Adrenal gland (tissue), 9 donors: ENCODE measurements at regions not wholly inside any gene's neighbourhood (a gene's known extent, or its start where the extent isn't known, plus 50 kb on each side); places are given as distances from the start of the nearest gene placed in this dataset.

ENCODE experiments used
- DNase-seq, 7 donors: peaks; one replicate each; pipeline ENCODE4 v3.0.0-alpha.2; 2019 to 2020
- H3K27ac ChIP-seq, 5 donors: fragments of 200-600 bp; sonication (generic) in 4 of 5; 1 replicate in 3 of 5; 2 replicates in 2 of 5; pipeline versions ENCODE4 v1.5.1 to v1.8.0; 2016 to 2020; ENCODE audit warnings: mild to moderate bottlenecking in 1 of 5
- H3K27me3 ChIP-seq: fragments of 200-600 bp; 2 replicates; pipeline ENCODE4 v1.8.0; 2021
- H3K36me3 ChIP-seq, 2 donors: fragments of 200-600 bp; replicated peaks in 1 of 2; 1 replicate in 1 of 2; 2 replicates in 1 of 2; pipeline versions ENCODE4 v1.5.1 to v1.8.0; 2018 to 2022
- H3K4me1 ChIP-seq, 2 donors: fragments of 200-600 bp; replicated peaks in 1 of 2; 1 replicate in 1 of 2; 2 replicates in 1 of 2; pipeline versions ENCODE4 v1.5.1 to v1.8.0; 2018 to 2021
- H3K4me3 ChIP-seq, 4 donors: fragments of 200-600 bp; sonication (generic) in 3 of 4; one replicate each; pipeline ENCODE4 v1.5.1; 2016 to 2018
- H3K9me3 ChIP-seq, 3 donors: fragments of 200-600 bp; sonication (generic) in 1 of 3; replicated peaks in 1 of 3; 1 replicate in 2 of 3; 2 replicates in 1 of 3; pipeline versions ENCODE4 v1.5.1 to v1.8.0; 2016 to 2021
- POLR2A ChIP-seq, 2 donors: fragments of 450-650 bp; IDR thresholded peaks; one replicate each; pipeline ENCODE4 v1.6.1; 2017; ENCODE audit warnings: antibody characterized with exemption in 2 of 2, mild to moderate bottlenecking in 2 of 2, moderate library complexity in 1 of 2
- WGBS, 4 donors: extraction: QIAGEN DNeasy Blood & Tissue Kit in 2 of 4; methylation state at CpG; one replicate each; pipeline versions ENCODE4 v1.1.5 to v1.1.7; 2013 to 2017; 5-methylcytosine and 5-hydroxymethylcytosine counted together
- intact Hi-C, 2 donors: fragments of 100-400 bp; cut with DNase I; formaldehyde crosslinking; loops; one replicate each; pipeline versions ENCODE4 v1.14.1 to v1.15.0; 2022 to 2023
- TF ChIP-seq, protein P1 (sequence below), 6 experiments: fragments of 450-650 bp in 4 of 6; fragments of 200-600 bp in 2 of 6; sonication (generic) in 1 of 6; IDR thresholded peaks; 1 replicate in 5 of 6; 2 replicates in 1 of 6; pipeline versions ENCODE4 v1.5.1 to v1.8.0; 2016 to 2021; ENCODE audit warnings: antibody characterized with exemption in 6 of 6, mild to moderate bottlenecking in 2 of 6, moderate library complexity in 1 of 6
- donor health status: healthy with polysubstance abuse.
- donor health status: Bipolar disorder and iron deficiency.
- donor health status: DM: yes; HTN: yes; CAD: no.
- donor health status: DM: no; HTN: no; CAD: no.
- donor health status: DM: no; HTN: no; CAD: no.

- H3K27me3 ChIP-seq, result no peaks in the 10 kb centered on the region
- H3K4me1 ChIP-seq, result no peaks in the 10 kb centered on the region
- WGBS, 4 donors, result 79 to 90% (median 86%) methylated on average over 7 of the region's 7 CpGs
- TF ChIP-seq, protein P1, sequence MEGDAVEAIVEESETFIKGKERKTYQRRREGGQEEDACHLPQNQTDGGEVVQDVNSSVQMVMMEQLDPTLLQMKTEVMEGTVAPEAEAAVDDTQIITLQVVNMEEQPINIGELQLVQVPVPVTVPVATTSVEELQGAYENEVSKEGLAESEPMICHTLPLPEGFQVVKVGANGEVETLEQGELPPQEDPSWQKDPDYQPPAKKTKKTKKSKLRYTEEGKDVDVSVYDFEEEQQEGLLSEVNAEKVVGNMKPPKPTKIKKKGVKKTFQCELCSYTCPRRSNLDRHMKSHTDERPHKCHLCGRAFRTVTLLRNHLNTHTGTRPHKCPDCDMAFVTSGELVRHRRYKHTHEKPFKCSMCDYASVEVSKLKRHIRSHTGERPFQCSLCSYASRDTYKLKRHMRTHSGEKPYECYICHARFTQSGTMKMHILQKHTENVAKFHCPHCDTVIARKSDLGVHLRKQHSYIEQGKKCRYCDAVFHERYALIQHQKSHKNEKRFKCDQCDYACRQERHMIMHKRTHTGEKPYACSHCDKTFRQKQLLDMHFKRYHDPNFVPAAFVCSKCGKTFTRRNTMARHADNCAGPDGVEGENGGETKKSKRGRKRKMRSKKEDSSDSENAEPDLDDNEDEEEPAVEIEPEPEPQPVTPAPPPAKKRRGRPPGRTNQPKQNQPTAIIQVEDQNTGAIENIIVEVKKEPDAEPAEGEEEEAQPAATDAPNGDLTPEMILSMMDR (IDR thresholded peaks at IDR 0.05), result no peak
- no peak for TF ChIP-seq POLR2A (IDR thresholded peaks at IDR 0.05)
- no peak overlapping the region for H3K27ac ChIP-seq
- intact Hi-C loops, result no loop called here
- H3K9me3 ChIP-seq, result no peaks in the 10 kb centered on the region
- no peak overlapping the region for H3K4me3 ChIP-seq
- DNase-seq, result no peak
- no peaks in the 10 kb centered on the region for H3K36me3 ChIP-seq
These were observed 80.9 kb downstream of the C3orf38 start for GRCh38 chr3:88230638-88231037.

- no peak overlapping the region for H3K4me3 ChIP-seq
- H3K27me3 ChIP-seq, result no peaks in the 10 kb centered on the region
- no peaks in the 10 kb centered on the region for H3K4me1 ChIP-seq
- no peak for TF ChIP-seq POLR2A (IDR thresholded peaks at IDR 0.05)
- TF ChIP-seq, protein P1 (IDR thresholded peaks at IDR 0.05), result no peak
- intact Hi-C loops, result no loop called here
- no peak overlapping the region for H3K27ac ChIP-seq
- WGBS, 4 donors, result 72 to 87% (median 80%) methylated on average over 4 of the region's 4 CpGs
- H3K9me3 ChIP-seq, result no peaks in the 10 kb centered on the region
- no peaks in the 10 kb centered on the region for H3K36me3 ChIP-seq
- DNase-seq, result no peak
These were observed 81.4 kb downstream of the C3orf38 start for GRCh38 chr3:88231207-88231606.

- WGBS, 4 donors, result 58 to 96% (median 64%) methylated on average over 1 of the region's 1 CpG
- TF ChIP-seq, protein P1 (IDR thresholded peaks at IDR 0.05), result no peak
- TF ChIP-seq POLR2A (IDR thresholded peaks at IDR 0.05), result no peak
- no peak overlapping the region for H3K4me3 ChIP-seq
- no peaks in the 10 kb centered on the region for H3K27me3 ChIP-seq
- no peak for DNase-seq
- H3K4me1 ChIP-seq, result no peaks in the 10 kb centered on the region
- H3K27ac ChIP-seq, result no peak overlapping the region
- H3K9me3 ChIP-seq, result no peaks in the 10 kb centered on the region
- H3K36me3 ChIP-seq, result no peaks in the 10 kb centered on the region
- intact Hi-C loops, result no loop called here
These were observed 81.9 kb downstream of the C3orf38 start for GRCh38 chr3:88231632-88232031.

- Histone ChIP-seq H3K27ac (no peak overlapping the region), H3K9me3 (no peaks in the 10 kb centered on the region), H3K27me3 (no peaks in the 10 kb centered on the region), H3K4me3 (no peak overlapping the region), H3K4me1 (no peaks in the 10 kb centered on the region), H3K36me3 (no peaks in the 10 kb centered on the region)
- no peak for DNase-seq
- TF ChIP-seq, protein P1 (IDR thresholded peaks at IDR 0.05), result no peak
- no peak for TF ChIP-seq POLR2A (IDR thresholded peaks at IDR 0.05)
- intact Hi-C loops, result no loop called here
- 0 to 17% (median 6%) methylated on average over 1 of the region's 1 CpG for WGBS, 4 donors
These were observed 85.3 kb downstream of the C3orf38 start for GRCh38 chr3:88235102-88235501.
